B cell (primary cell): ENCODE measurements at regions not wholly inside any gene's neighbourhood (a gene's known extent, or its start where the extent isn't known, plus 50 kb on each side); places are given as distances from the start of the nearest gene placed in this dataset.

Experiments
- ATAC-seq: fragments of 200-7000 bp; cut with Tn5 transposase; one replicate; pipeline ENCODE4 v1.10.0; 2021; ENCODE audit warnings: low read depth, mild to moderate bottlenecking, moderate number of reproducible peaks, moderate library complexity
- CTCF ChIA-PET: fragments of 350-600 bp; sonication (Branson Sonifier 250); formaldehyde crosslinking; loops from one replicate; lab custom pipeline; 2021; ENCODE audit warnings: antibody characterized with exemption, inconsistent platforms; lab: Charles Lee
- POLR2A ChIA-PET: fragments of 350-600 bp; sonication (Branson Sonifier 250); formaldehyde crosslinking; loops from one replicate; lab custom pipeline; 2021; ENCODE audit warnings: antibody characterized with exemption; lab: Charles Lee
- DNase-seq: peaks from one replicate; pipeline ENCODE4 v3.0.0; 2013
- H2AFZ ChIP-seq: 2 replicates; pipeline ENCODE4 v1.6.1; 2012; ENCODE audit warnings: mild to moderate bottlenecking, low read depth, low read length; ENCODE audit not compliant: insufficient read depth, poor library complexity, severe bottlenecking
- H3K27ac ChIP-seq, 2 donors: 1 replicate in 1 of 2; 2 replicates in 1 of 2; pipeline ENCODE4 v1.5.1; 2012 to 2013; ENCODE audit warnings: low read length in 2 of 2, mild to moderate bottlenecking in 2 of 2, moderate library complexity in 1 of 2
- H3K27me3 ChIP-seq, 4 experiments: fragments of 200-600 bp in 1 of 4; sonication (generic) in 1 of 4; replicated peaks in 1 of 4; 1 replicate in 2 of 4; 2 replicates in 2 of 4; pipeline versions ENCODE4 v1.6.1 to v1.7.0; 2013 to 2016; ENCODE audit warnings: low read length in 3 of 4, mild to moderate bottlenecking in 2 of 4, mixed read lengths in 1 of 4, moderate library complexity in 1 of 4; ENCODE audit not compliant: insufficient read depth in 4 of 4, control insufficient read depth in 3 of 4; ENCODE audit errors: control extremely low read depth in 1 of 4
- H3K36me3 ChIP-seq, 2 experiments: replicated peaks in 1 of 2; 1 replicate in 1 of 2; 2 replicates in 1 of 2; pipeline versions ENCODE4 v1.6.1 to v1.7.1; 2013; ENCODE audit warnings: low read length in 1 of 2; ENCODE audit not compliant: insufficient read depth in 2 of 2, control insufficient read depth in 1 of 2; ENCODE audit errors: control extremely low read depth in 1 of 2, extremely low read depth in 1 of 2
- H3K4me1 ChIP-seq, 2 donors: fragments of 200-600 bp in 1 of 2; sonication (generic) in 1 of 2; 1 replicate in 1 of 2; 2 replicates in 1 of 2; pipeline versions ENCODE4 v1.5.1 to v1.6.1; 2013 to 2017; ENCODE audit warnings: low read length in 2 of 2; ENCODE audit not compliant: control insufficient read depth in 2 of 2, insufficient read depth in 2 of 2
- H3K4me2 ChIP-seq: replicated peaks from 2 replicates; pipeline ENCODE3; 2012; ENCODE audit warnings: mild to moderate bottlenecking, low read depth, low read length; ENCODE audit not compliant: poor library complexity, severe bottlenecking
- H3K4me3 ChIP-seq, 5 experiments: fragments of 200-600 bp in 1 of 5; sonication (generic) in 1 of 5; 1 replicate in 3 of 5; 2 replicates in 2 of 5; pipeline versions ENCODE4 v1.5.1 to v1.7.0; 2011 to 2016; ENCODE audit warnings: low read length in 4 of 5, mild to moderate bottlenecking in 4 of 5, low read depth in 2 of 5, control low read depth in 1 of 5, moderate library complexity in 1 of 5; ENCODE audit not compliant: insufficient read depth in 1 of 5; ENCODE audit errors: control extremely low read depth in 1 of 5, extremely low read depth in 1 of 5
- H3K79me2 ChIP-seq: fragments of 200-600 bp; sonication (generic); one replicate; pipeline ENCODE4 v1.6.0; 2016; ENCODE audit warnings: low read length; ENCODE audit not compliant: control insufficient read depth, insufficient read depth
- H3K9ac ChIP-seq: fragments of 200-600 bp; sonication (generic); 2 replicates; pipeline ENCODE4 v1.6.1; 2017; ENCODE audit warnings: mild to moderate bottlenecking, low read length, moderate library complexity
- H3K9me3 ChIP-seq, 3 donors: one replicate each; pipeline versions ENCODE4 v1.6.1 to v1.7.1; 2013; ENCODE audit warnings: low read length in 2 of 3; ENCODE audit not compliant: control insufficient read depth in 2 of 3, insufficient read depth in 1 of 3; ENCODE audit errors: control extremely low read depth in 1 of 3
- H4K20me1 ChIP-seq: 2 replicates; pipeline ENCODE4 v1.6.0; 2012; ENCODE audit warnings: mild to moderate bottlenecking, low read length; ENCODE audit not compliant: insufficient read depth, control insufficient read depth, poor library complexity, severe bottlenecking
- H3K27ac Mint-ChIP-seq: one replicate; pipeline ENCODE4 v1.8.0; 2021; ENCODE audit warnings: mixed read lengths
- H3K27me3 Mint-ChIP-seq: one replicate; pipeline ENCODE4 v1.8.0; 2021; ENCODE audit warnings: mixed read lengths
- H3K4me1 Mint-ChIP-seq: one replicate; pipeline ENCODE4 v1.8.0; 2021; ENCODE audit warnings: mixed read lengths
- H3K4me3 Mint-ChIP-seq: one replicate; pipeline ENCODE4 v1.8.0; 2021; ENCODE audit warnings: mixed read lengths
- H3K9me3 Mint-ChIP-seq: one replicate; pipeline ENCODE4 v1.8.0; 2022; ENCODE audit warnings: mixed read lengths; ENCODE audit not compliant: insufficient read depth
- EZH2 ChIP-seq: IDR thresholded peaks from 2 replicates; pipeline ENCODE4 v1.6.1; 2012; ENCODE audit warnings: borderline replicate concordance, low read depth, mild to moderate bottlenecking, moderate library complexity, low read length; ENCODE audit not compliant: insufficient read depth, poor library complexity, severe bottlenecking
- WGBS: methylation state at CpG from one replicate; pipeline ENCODE4 v1.1.5; 2013; ENCODE audit warnings: missing lambda C conversion rate; ENCODE audit not compliant: insufficient coverage; 5-methylcytosine and 5-hydroxymethylcytosine counted together
- intact Hi-C: fragments of 100-400 bp; cut with micrococcal nuclease; formaldehyde crosslinking; loops from one replicate; pipeline ENCODE4 v1.10.0; 2022
- TF ChIP-seq, protein P1 (sequence below): fragments of 200-600 bp; IDR thresholded peaks from one replicate; pipeline ENCODE4 v1.8.0; 2022; ENCODE audit warnings: antibody characterized with exemption, mild to moderate bottlenecking

DNA sequence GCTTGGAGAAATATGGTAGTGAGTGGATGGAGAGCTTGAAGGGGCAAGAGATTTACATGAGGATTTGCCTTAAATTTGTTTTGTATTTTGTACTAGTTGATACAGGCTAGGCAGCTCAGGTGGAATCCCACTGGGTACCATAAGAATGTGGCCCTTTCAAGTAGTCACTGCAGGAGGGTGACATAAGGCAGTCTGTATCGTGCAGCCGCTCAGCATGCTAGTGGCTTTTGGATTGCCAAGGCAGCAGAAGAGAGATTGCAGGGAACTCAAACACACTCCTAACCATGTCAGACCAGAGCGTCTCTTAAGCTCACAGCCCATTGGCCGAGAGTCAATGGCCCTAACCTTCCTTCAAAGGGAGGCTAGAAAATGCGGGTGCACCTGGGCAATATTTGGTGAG is 420.0 kb downstream of the ADGRL2 start:
- H3K27ac ChIP-seq: no peak overlapping the region
- no peaks in the 10 kb centered on the region for H3K4me1 ChIP-seq
- Mint-ChIP-seq H3K4me3 (no peak overlapping the region), H3K9me3 (no peaks in the 10 kb centered on the region), H3K27ac (no peak overlapping the region), H3K27me3 (no peaks in the 10 kb centered on the region), H3K4me1 (no peaks in the 10 kb centered on the region)
- H3K4me2 ChIP-seq: no peak overlapping the region
- 100% methylated on average over 2 of the region's 5 CpGs for WGBS
- no peak for TF ChIP-seq EZH2
- TF ChIP-seq, protein P1, sequence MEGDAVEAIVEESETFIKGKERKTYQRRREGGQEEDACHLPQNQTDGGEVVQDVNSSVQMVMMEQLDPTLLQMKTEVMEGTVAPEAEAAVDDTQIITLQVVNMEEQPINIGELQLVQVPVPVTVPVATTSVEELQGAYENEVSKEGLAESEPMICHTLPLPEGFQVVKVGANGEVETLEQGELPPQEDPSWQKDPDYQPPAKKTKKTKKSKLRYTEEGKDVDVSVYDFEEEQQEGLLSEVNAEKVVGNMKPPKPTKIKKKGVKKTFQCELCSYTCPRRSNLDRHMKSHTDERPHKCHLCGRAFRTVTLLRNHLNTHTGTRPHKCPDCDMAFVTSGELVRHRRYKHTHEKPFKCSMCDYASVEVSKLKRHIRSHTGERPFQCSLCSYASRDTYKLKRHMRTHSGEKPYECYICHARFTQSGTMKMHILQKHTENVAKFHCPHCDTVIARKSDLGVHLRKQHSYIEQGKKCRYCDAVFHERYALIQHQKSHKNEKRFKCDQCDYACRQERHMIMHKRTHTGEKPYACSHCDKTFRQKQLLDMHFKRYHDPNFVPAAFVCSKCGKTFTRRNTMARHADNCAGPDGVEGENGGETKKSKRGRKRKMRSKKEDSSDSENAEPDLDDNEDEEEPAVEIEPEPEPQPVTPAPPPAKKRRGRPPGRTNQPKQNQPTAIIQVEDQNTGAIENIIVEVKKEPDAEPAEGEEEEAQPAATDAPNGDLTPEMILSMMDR: no peak
- H3K36me3 ChIP-seq: no peaks in the 10 kb centered on the region
- no peak for DNase-seq
- H3K9ac ChIP-seq: no peak overlapping the region
- no peaks in the 10 kb centered on the region for H3K79me2 ChIP-seq
- H3K4me3 ChIP-seq: no peak overlapping the region
- H2AFZ ChIP-seq: no peak overlapping the region
- CTCF ChIA-PET: no interaction called here
- POLR2A ChIA-PET: no interaction called here
- H3K27me3 ChIP-seq: no peaks in the 10 kb centered on the region
- no peaks in the 10 kb centered on the region for H4K20me1 ChIP-seq
- peaks cover 0 to 3% (median 0%) of the 10 kb centered on the region in 3 donors for H3K9me3 ChIP-seq
- no peak for ATAC-seq
- intact Hi-C loops: no loop called here

DNA sequence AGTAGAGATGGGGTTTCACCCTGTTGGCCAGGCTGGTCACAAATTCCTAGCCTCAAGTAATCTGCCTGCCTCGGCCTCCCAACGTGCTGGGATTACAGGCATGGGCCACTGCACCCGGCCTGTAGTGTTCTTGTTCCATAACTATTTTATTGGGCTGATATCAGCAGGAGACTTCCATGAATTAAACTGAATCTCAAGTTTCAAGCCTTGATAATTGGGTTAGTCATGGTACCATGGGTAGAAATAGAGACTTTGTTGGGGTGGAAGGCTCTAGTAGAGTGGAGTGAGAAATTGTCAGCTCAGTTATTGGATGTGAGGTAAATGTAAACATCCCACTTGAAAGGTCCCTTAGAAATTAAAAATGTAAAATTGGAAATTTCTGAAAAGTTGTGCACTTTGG is 419.1 kb downstream of the ADGRL2 start:
- TF ChIP-seq EZH2: no peak
- TF ChIP-seq, protein P1: no peak
- H3K9me3 ChIP-seq: peaks cover 0 to 3% (median 0%) of the 10 kb centered on the region in 3 donors
- no peak overlapping the region for H2AFZ ChIP-seq
- no peak overlapping the region for H3K4me2 ChIP-seq
- no peaks in the 10 kb centered on the region for H4K20me1 ChIP-seq
- H3K4me3 ChIP-seq: no peak overlapping the region
- Mint-ChIP-seq H3K27me3 (no peaks in the 10 kb centered on the region), H3K4me1 (no peaks in the 10 kb centered on the region), H3K27ac (no peak overlapping the region), H3K4me3 (no peak overlapping the region), H3K9me3 (no peaks in the 10 kb centered on the region)
- no peak overlapping the region for H3K9ac ChIP-seq
- DNase-seq (no peak), ATAC-seq (no peak)
- intact Hi-C loops: no loop called here
- WGBS: 93% methylated on average over 3 of the region's 3 CpGs
- no peaks in the 10 kb centered on the region for H3K27me3 ChIP-seq
- H3K36me3 ChIP-seq: no peaks in the 10 kb centered on the region
- no peaks in the 10 kb centered on the region for H3K79me2 ChIP-seq
- H3K27ac ChIP-seq: no peak overlapping the region
- CTCF ChIA-PET: no interaction called here
- POLR2A ChIA-PET: no interaction called here
- H3K4me1 ChIP-seq: no peaks in the 10 kb centered on the region
